GM12878 (cell line): ENCODE measurements at regions not wholly inside any gene's neighbourhood (a gene's known extent, or its start where the extent isn't known, plus 50 kb on each side); places are given as distances from the start of the nearest gene placed in this dataset.

Experiments
- CHD1 ChIP-seq: IDR thresholded peaks from 2 replicates; pipeline ENCODE4 v1.6.1; 2012; ENCODE audit warnings: low read depth, low read length, improper control_type of control experiment
- ESRRA ChIP-seq: IDR thresholded peaks from 2 replicates; pipeline ENCODE4 v1.6.1; 2012; ENCODE audit warnings: mild to moderate bottlenecking, low read length, improper control_type of control experiment
- EZH2 ChIP-seq: IDR thresholded peaks from 2 replicates; pipeline ENCODE4 v1.6.1; 2012; ENCODE audit warnings: low read depth, mild to moderate bottlenecking, control low read depth, inconsistent platforms, low read length, borderline replicate concordance; ENCODE audit not compliant: control insufficient read depth
- HDAC6 ChIP-seq: fragments of 200-600 bp; sonication (generic); IDR thresholded peaks from one replicate; pipeline ENCODE4 v1.8.0; 2017; ENCODE audit warnings: antibody characterized with exemption; ENCODE audit not compliant: unreplicated experiment
- POLR2A ChIP-seq: IDR thresholded peaks from 2 replicates; pipeline ENCODE4 v1.6.1; 2011; ENCODE audit warnings: low read depth, mild to moderate bottlenecking, low read length
- POLR2AphosphoS2 ChIP-seq: IDR thresholded peaks from 2 replicates; pipeline ENCODE4 v1.6.1; 2011; ENCODE audit warnings: low read depth, mild to moderate bottlenecking, low read length, improper control_type of control experiment, moderate library complexity
- TF ChIP-seq, protein P1 (sequence below): IDR thresholded peaks from 2 replicates; pipeline ENCODE4 v1.6.1; 2011; ENCODE audit warnings: borderline replicate concordance, low read depth, mild to moderate bottlenecking, moderate library complexity, low read length; ENCODE audit not compliant: insufficient read depth, poor library complexity, severe bottlenecking
- TF ChIP-seq, protein P2 (sequence below), 3 experiments: IDR thresholded peaks in 2 of 3; conservative IDR thresholded peaks in 1 of 3; 2 replicates each; pipeline ENCODE4 v1.5.1; 2011; ENCODE audit warnings: low read depth in 3 of 3, low read length in 3 of 3, mild to moderate bottlenecking in 3 of 3, control low read depth in 2 of 3, moderate library complexity in 2 of 3, inconsistent platforms in 1 of 3, mixed read lengths in 1 of 3; ENCODE audit not compliant: control insufficient read depth in 2 of 3, insufficient read depth in 1 of 3; ENCODE audit errors: extremely low read depth in 1 of 3

DNA sequence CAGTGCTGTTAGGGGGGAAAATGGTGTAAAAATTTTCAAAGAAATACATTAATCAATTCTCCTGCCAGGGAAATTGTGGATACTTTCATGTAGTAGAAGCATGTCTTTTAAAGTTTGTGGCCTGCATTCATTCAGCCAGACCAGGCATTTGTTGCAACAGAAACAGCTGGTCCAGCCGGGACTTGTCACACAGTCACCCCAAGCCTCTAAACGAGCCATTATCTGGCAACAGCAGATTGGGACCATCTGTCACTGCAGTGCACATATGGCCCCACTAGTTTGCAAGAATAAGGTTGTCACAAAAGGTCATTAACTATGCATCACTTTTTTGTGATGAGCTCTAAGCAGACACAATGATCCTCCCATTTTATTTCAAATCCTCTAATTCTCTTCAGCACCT is 193.9 kb downstream of the PHLDA1 start:
- no peak for TF ChIP-seq EZH2
- no peak for TF ChIP-seq POLR2A
- no peak for TF ChIP-seq ESRRA
- TF ChIP-seq CHD1 = no peak
- TF ChIP-seq, protein P1, sequence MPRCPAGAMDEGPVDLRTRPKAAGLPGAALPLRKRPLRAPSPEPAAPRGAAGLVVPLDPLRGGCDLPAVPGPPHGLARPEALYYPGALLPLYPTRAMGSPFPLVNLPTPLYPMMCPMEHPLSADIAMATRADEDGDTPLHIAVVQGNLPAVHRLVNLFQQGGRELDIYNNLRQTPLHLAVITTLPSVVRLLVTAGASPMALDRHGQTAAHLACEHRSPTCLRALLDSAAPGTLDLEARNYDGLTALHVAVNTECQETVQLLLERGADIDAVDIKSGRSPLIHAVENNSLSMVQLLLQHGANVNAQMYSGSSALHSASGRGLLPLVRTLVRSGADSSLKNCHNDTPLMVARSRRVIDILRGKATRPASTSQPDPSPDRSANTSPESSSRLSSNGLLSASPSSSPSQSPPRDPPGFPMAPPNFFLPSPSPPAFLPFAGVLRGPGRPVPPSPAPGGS = no peak
- TF ChIP-seq, protein P2, sequence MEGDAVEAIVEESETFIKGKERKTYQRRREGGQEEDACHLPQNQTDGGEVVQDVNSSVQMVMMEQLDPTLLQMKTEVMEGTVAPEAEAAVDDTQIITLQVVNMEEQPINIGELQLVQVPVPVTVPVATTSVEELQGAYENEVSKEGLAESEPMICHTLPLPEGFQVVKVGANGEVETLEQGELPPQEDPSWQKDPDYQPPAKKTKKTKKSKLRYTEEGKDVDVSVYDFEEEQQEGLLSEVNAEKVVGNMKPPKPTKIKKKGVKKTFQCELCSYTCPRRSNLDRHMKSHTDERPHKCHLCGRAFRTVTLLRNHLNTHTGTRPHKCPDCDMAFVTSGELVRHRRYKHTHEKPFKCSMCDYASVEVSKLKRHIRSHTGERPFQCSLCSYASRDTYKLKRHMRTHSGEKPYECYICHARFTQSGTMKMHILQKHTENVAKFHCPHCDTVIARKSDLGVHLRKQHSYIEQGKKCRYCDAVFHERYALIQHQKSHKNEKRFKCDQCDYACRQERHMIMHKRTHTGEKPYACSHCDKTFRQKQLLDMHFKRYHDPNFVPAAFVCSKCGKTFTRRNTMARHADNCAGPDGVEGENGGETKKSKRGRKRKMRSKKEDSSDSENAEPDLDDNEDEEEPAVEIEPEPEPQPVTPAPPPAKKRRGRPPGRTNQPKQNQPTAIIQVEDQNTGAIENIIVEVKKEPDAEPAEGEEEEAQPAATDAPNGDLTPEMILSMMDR (IDR thresholded peaks at IDR 0.05 in 2 of 3, conservative IDR thresholded peaks at IDR 0.05 in 1 of 3; ENCODE audit: control insufficient read depth in 2 of 3, extremely low read depth in 1 of 3, insufficient read depth in 1 of 3, low read depth in 3 of 3, low read length in 3 of 3) = no peak
- no peak for TF ChIP-seq POLR2AphosphoS2
- no peak for TF ChIP-seq HDAC6
